ENCODE measurements at regions not wholly inside any gene's neighbourhood (a gene's known extent, or its start where the extent isn't known, plus 50 kb on each side); places are given as distances from the start of the nearest gene placed in this dataset.

DNA sequence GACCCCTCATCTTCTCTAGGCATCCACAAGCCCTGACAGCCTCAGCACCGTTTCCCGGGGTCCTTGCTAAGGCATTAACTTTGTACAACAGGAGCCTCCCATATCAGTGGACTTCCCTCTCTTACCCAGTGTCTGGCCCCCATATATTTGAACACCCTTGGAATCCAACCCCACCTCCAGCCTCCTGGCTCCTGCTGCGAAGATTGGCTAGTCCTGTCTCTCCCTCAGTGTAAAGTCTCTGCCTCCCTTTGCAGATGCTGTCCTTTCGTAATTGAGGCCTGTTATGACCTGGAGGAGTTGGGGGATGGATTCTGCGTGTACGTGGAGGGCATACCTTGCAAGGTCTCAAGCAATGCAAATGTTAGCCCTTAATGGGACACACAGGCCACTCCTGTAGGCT lies 413.7 kb downstream of the IRS2 start:
- Histone ChIP-seq H3K4me3 (ENCODE audit: insufficient read depth, low read depth, low read length) (no peak overlapping the region), H3K36me3 (ENCODE audit: control insufficient read depth, insufficient read depth, low read length) (no peaks in the 10 kb centered on the region), H3K27ac (ENCODE audit: insufficient read depth, low read depth, low read length, poor library complexity, severe bottlenecking) (no peak overlapping the region), H3K4me1 (ENCODE audit: control insufficient read depth, insufficient read depth, low read length) (peaks cover 13% of the 10 kb centered on the region), H3K27me3 (ENCODE audit: control insufficient read depth, insufficient read depth, low read length, poor library complexity, severe bottlenecking) (no peaks in the 10 kb centered on the region), H3K9me3 (ENCODE audit: control insufficient read depth, low read length) (no peaks in the 10 kb centered on the region)
- 94 to 97% methylated on average over 6 of the region's 6 CpGs for WGBS, 2 experiments

DNA sequence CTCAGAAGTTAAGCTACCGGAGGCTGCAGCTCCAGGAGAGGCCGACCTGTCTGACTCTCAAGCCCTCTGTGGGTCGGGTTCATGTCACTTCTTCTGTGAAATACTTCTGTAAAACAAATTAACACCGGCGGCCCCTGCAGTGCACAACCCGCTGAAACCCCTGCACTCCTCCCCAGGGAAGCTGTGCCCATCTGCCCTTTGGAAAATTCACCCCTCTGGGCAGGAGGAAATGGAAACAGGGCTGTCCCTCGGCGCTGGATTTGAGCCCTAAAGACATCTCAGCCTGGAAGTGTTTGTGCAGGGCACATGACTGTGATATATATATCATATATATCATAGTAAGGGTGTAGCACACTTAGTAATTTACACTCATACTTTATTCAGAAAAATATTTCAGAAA lies 415.3 kb downstream of the IRS2 start:
- no peaks in the 10 kb centered on the region for H3K27me3 ChIP-seq (ENCODE audit: control insufficient read depth, insufficient read depth, low read length, poor library complexity, severe bottlenecking)
- no peak overlapping the region for H3K4me3 ChIP-seq (ENCODE audit: insufficient read depth, low read depth, low read length)
- 68 to 72% methylated on average over 8 of the region's 8 CpGs for WGBS, 2 experiments
- H3K4me1 ChIP-seq (ENCODE audit: control insufficient read depth, insufficient read depth, low read length) = peaks cover 29% of the 10 kb centered on the region
- no peaks in the 10 kb centered on the region for H3K9me3 ChIP-seq (ENCODE audit: control insufficient read depth, low read length)
- no peak overlapping the region for H3K27ac ChIP-seq (ENCODE audit: insufficient read depth, low read depth, low read length, poor library complexity, severe bottlenecking)
- H3K36me3 ChIP-seq (ENCODE audit: control insufficient read depth, insufficient read depth, low read length) = no peaks in the 10 kb centered on the region

DNA sequence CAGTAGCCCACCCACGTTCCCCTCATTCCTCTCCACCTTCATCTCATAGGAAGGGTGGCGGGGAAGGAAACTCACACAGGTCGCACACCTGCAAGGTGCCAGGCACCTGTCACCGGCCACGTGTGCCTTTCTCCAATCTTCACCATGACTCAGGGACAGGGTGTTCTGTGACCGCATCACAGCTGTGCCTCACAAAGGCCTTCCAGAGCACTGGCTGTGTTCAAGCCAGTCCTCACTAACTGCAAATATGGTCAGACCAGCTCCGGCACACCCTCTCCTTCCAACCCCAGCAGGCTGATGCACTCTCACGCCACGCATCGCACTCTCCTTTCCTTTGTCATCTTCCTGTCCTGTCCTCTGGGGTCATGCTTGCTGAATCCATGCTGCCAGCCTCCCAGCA lies 415.9 kb downstream of the IRS2 start:
- H3K4me3 ChIP-seq (ENCODE audit: insufficient read depth, low read depth, low read length) = no peak overlapping the region
- no peaks in the 10 kb centered on the region for H3K9me3 ChIP-seq (ENCODE audit: control insufficient read depth, low read length)
- H3K4me1 ChIP-seq (ENCODE audit: control insufficient read depth, insufficient read depth, low read length) = peaks cover 29% of the 10 kb centered on the region
- H3K27me3 ChIP-seq (ENCODE audit: control insufficient read depth, insufficient read depth, low read length, poor library complexity, severe bottlenecking) = no peaks in the 10 kb centered on the region
- no peak overlapping the region for H3K27ac ChIP-seq (ENCODE audit: insufficient read depth, low read depth, low read length, poor library complexity, severe bottlenecking)
- WGBS, 2 experiments = 95 to 96% methylated on average over 10 of the region's 10 CpGs
- no peaks in the 10 kb centered on the region for H3K36me3 ChIP-seq (ENCODE audit: control insufficient read depth, insufficient read depth, low read length)

DNA sequence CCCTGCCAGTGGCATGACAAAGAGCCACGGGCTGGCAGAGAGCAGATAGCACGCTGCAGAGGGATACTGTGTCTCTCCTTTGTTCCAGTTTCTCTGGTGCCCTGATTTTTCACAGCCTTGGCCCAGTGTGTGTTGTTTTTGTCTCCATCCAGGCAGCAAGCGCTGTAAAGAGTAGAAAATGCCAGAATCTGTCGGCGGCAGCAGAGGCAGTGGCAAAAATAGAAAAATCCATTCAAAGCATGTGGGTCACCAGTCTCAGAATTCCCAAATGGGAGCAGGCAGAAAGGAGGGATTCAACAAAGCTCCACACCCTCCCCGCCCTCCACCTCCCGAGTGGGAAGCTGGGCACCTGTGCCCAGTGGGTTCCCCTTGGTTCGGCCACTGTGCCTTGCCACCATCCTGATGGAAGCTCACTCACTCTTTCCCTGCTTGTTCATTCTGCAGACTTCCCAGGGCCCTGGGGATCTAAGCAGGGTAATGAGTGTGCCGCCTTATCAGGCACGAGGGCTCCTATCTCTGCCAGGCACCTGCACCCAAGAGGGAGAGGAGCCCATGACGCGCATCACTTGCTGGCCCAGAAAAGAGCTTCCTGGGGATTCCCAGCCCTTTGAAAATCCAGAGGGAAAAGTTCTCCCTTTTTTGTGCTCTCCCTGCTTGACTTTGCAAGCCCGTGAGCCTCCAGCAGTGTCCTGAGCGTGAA lies 416.9 kb downstream of the IRS2 start:
- H3K4me1 ChIP-seq (ENCODE audit: control insufficient read depth, insufficient read depth, low read length) = peaks cover 29% of the 10 kb centered on the region
- H3K9me3 ChIP-seq (ENCODE audit: control insufficient read depth, low read length) = no peaks in the 10 kb centered on the region
- no peaks in the 10 kb centered on the region for H3K36me3 ChIP-seq (ENCODE audit: control insufficient read depth, insufficient read depth, low read length)
- no peak overlapping the region for H3K27ac ChIP-seq (ENCODE audit: insufficient read depth, low read depth, low read length, poor library complexity, severe bottlenecking)
- 84 to 87% methylated on average over 14 of the region's 14 CpGs for WGBS, 2 experiments
- H3K27me3 ChIP-seq (ENCODE audit: control insufficient read depth, insufficient read depth, low read length, poor library complexity, severe bottlenecking) = no peaks in the 10 kb centered on the region
- no peak overlapping the region for H3K4me3 ChIP-seq (ENCODE audit: insufficient read depth, low read depth, low read length)

DNA sequence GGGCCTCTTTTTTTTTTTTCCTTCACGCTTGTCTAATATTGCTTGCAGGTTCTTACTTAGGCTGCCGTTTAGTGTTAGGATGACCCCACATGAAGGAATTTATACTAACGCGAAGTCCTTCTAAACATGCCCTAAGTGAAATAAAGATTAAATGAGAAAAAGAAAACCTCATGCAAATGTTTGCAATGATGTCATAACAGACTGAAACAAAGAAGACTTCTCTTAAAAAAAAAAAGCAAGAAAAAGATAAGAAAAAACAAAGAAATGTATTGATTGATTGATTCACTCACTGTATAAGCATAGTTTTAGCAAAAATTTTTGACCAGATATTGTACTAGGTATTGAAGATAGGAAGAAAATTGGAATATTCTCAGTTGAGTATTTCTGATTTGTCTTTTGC lies 418.2 kb downstream of the IRS2 start:
- Histone ChIP-seq H3K36me3 (ENCODE audit: control insufficient read depth, insufficient read depth, low read length) (no peaks in the 10 kb centered on the region), H3K27ac (ENCODE audit: insufficient read depth, low read depth, low read length, poor library complexity, severe bottlenecking) (no peak overlapping the region), H3K4me1 (ENCODE audit: control insufficient read depth, insufficient read depth, low read length) (peaks cover 29% of the 10 kb centered on the region), H3K9me3 (ENCODE audit: control insufficient read depth, low read length) (no peaks in the 10 kb centered on the region), H3K27me3 (ENCODE audit: control insufficient read depth, insufficient read depth, low read length, poor library complexity, severe bottlenecking) (no peaks in the 10 kb centered on the region), H3K4me3 (ENCODE audit: insufficient read depth, low read depth, low read length) (no peak overlapping the region)
- 90 to 95% methylated on average over 4 of the region's 4 CpGs for WGBS, 2 experiments

DNA sequence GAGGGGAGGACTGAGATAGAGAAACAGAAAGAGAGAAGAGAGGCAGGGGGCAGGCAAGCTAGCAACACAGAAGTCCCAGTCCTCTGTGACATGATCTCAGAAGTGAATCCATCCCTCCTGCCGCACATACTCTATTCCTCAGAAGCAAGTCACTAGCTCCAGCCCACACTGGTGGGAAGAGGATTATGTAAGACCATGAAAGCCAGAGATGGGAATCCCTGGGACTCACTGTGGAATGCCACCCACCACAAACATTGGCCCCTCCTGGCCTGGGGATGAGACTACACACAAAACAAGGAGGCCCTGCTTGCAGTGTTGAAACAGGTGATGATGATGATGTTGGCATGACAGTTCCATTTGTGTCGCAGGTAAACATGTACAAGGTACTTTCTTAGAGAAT lies 419.9 kb downstream of the IRS2 start:
- H3K9me3 ChIP-seq (ENCODE audit: control insufficient read depth, low read length) = no peaks in the 10 kb centered on the region
- peaks cover 29% of the 10 kb centered on the region for H3K4me1 ChIP-seq (ENCODE audit: control insufficient read depth, insufficient read depth, low read length)
- H3K4me3 ChIP-seq (ENCODE audit: insufficient read depth, low read depth, low read length) = no peak overlapping the region
- H3K36me3 ChIP-seq (ENCODE audit: control insufficient read depth, insufficient read depth, low read length) = no peaks in the 10 kb centered on the region
- no peaks in the 10 kb centered on the region for H3K27me3 ChIP-seq (ENCODE audit: control insufficient read depth, insufficient read depth, low read length, poor library complexity, severe bottlenecking)
- no peak overlapping the region for H3K27ac ChIP-seq (ENCODE audit: insufficient read depth, low read depth, low read length, poor library complexity, severe bottlenecking)
- WGBS, 2 experiments = 94 to 100% methylated on average over 1 to 2 of the region's 2 CpGs

DNA sequence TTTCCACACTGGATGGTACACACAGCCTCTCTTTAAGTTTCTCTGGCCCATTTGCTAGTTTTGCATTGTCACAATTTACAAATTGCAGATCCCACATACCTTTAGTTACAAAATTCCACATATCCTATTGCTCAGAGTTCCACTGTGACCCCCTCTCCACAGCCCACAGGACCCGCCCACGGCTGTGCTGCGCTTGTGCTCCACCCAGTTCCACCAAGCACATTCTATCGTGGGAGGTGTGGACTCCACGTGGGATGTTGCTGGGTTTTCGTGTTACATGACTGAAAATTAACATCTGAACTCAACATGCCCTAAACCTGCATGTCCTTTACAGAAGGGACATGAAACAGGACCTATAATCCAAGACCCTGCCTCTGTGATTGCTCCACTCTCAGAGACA lies 423.0 kb downstream of the IRS2 start:
- no peaks in the 10 kb centered on the region for H3K9me3 ChIP-seq (ENCODE audit: control insufficient read depth, low read length)
- no peaks in the 10 kb centered on the region for H3K36me3 ChIP-seq (ENCODE audit: control insufficient read depth, insufficient read depth, low read length)
- no peak overlapping the region for H3K27ac ChIP-seq (ENCODE audit: insufficient read depth, low read depth, low read length, poor library complexity, severe bottlenecking)
- 88 to 95% methylated on average over 6 of the region's 6 CpGs for WGBS, 2 experiments
- H3K27me3 ChIP-seq (ENCODE audit: control insufficient read depth, insufficient read depth, low read length, poor library complexity, severe bottlenecking) = no peaks in the 10 kb centered on the region
- H3K4me1 ChIP-seq (ENCODE audit: control insufficient read depth, insufficient read depth, low read length) = peaks cover 21% of the 10 kb centered on the region
- no peak overlapping the region for H3K4me3 ChIP-seq (ENCODE audit: insufficient read depth, low read depth, low read length)

DNA sequence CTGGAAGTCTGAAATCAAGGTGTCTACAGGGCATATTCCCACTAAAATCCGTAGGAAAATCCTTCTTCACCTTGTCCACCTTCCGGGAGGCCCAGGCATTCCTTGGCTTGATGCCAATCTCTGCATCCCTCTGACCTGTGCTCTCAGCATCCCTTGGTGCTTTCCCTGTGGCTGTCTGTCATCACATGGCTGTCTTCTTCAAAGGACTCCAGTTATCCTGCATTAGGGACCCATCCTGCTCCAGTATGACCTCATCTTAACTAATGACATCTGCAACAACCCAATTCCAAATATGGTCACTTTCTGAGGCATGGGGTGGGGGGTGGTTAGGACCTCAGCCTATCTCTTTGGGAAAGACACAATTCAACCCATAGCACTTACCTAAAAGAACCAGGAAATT lies 423.8 kb downstream of the IRS2 start:
- Histone ChIP-seq H3K27ac (ENCODE audit: insufficient read depth, low read depth, low read length, poor library complexity, severe bottlenecking) (no peak overlapping the region), H3K9me3 (ENCODE audit: control insufficient read depth, low read length) (no peaks in the 10 kb centered on the region), H3K4me1 (ENCODE audit: control insufficient read depth, insufficient read depth, low read length) (peaks cover 15% of the 10 kb centered on the region), H3K27me3 (ENCODE audit: control insufficient read depth, insufficient read depth, low read length, poor library complexity, severe bottlenecking) (no peaks in the 10 kb centered on the region), H3K4me3 (ENCODE audit: insufficient read depth, low read depth, low read length) (no peak overlapping the region), H3K36me3 (ENCODE audit: control insufficient read depth, insufficient read depth, low read length) (no peaks in the 10 kb centered on the region)
- 84 to 91% methylated on average over 2 of the region's 2 CpGs for WGBS, 2 experiments

DNA sequence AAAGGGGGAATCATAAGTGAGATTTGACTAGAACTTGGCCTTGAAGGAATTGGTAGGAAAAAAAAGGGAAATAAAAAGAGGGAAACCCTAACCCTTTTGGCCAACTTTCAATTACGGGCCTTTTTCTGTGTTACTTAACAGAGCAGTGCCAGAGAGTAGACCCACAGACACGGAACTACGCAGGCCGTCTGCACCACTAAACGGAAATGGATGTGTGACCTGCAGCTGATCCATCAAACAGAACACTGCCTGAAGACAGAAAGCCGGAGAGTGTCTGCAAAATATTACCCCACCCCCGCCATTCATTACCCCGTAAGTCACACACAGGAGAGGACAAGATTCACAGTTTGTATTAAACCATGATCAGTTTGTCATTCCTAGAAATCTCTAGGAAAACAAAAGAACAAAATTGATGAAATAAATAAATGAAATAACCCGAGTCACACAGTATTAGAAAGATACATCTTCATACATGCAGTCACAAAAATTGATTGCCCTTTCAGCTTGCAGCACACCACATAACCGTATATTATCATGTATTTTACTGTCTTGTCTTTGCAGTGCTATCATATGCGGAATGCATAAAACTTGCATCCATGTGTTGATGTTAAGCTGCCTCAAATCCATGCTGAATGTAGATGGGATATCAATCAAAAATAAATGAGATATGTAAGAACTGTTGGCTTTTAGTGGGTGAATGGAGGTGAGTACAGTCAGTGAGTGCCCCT lies 424.7 kb downstream of the IRS2 start:
- H3K4me3 ChIP-seq (ENCODE audit: insufficient read depth, low read depth, low read length) = no peak overlapping the region
- H3K4me1 ChIP-seq (ENCODE audit: control insufficient read depth, insufficient read depth, low read length) = peaks cover 6% of the 10 kb centered on the region
- no peak overlapping the region for H3K27ac ChIP-seq (ENCODE audit: insufficient read depth, low read depth, low read length, poor library complexity, severe bottlenecking)
- 88 to 92% methylated on average over 10 to 11 of the region's 11 CpGs for WGBS, 2 experiments
- no peaks in the 10 kb centered on the region for H3K36me3 ChIP-seq (ENCODE audit: control insufficient read depth, insufficient read depth, low read length)
- H3K27me3 ChIP-seq (ENCODE audit: control insufficient read depth, insufficient read depth, low read length, poor library complexity, severe bottlenecking) = no peaks in the 10 kb centered on the region
- no peaks in the 10 kb centered on the region for H3K9me3 ChIP-seq (ENCODE audit: control insufficient read depth, low read length)

DNA sequence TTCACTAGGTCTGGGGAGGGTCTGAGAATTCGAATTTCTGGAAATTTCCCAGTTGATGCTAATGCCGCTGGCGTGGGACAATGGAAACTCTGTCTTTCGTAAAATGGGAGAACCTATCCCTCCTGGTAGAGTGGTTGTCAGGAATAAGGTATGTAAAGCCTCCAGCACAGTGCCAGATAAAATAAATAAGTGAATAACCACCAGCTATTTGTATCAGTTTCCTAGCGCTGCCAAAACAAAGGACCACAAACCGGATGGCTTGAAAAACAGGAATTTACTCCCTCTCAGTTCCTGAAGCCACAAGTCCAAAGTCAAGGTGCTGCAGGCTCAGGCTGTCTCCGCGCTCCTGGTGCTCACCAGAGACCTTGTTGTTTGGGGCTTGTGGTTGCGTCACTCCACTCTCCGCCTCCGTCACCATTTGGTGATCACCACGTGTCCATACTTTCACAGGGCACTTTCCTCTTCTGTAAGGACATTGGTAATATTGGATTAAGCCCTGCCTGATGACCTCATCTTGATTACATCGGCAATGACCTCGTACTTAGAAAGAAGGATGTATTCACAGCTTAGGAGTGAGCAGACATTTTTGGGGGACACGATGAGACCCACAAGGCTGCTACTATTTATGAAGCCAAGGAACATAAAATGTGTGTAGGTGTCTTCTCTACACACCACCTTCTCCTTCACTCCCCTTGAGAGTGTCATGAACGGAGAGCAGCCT lies 428.5 kb downstream of the IRS2 start:
- Histone ChIP-seq H3K4me3 (ENCODE audit: insufficient read depth, low read depth, low read length) (no peak overlapping the region), H3K9me3 (ENCODE audit: control insufficient read depth, low read length) (no peaks in the 10 kb centered on the region), H3K36me3 (ENCODE audit: control insufficient read depth, insufficient read depth, low read length) (no peaks in the 10 kb centered on the region), H3K4me1 (ENCODE audit: control insufficient read depth, insufficient read depth, low read length) (no peaks in the 10 kb centered on the region), H3K27ac (ENCODE audit: insufficient read depth, low read depth, low read length, poor library complexity, severe bottlenecking) (no peak overlapping the region), H3K27me3 (ENCODE audit: control insufficient read depth, insufficient read depth, low read length, poor library complexity, severe bottlenecking) (no peaks in the 10 kb centered on the region)
- 90% methylated on average over 16 of the region's 16 CpGs for WGBS, 2 experiments

Data from ectodermal cell (in vitro differentiated cells).